ENCODE measurements at regions not wholly inside any gene's neighbourhood (a gene's known extent, or its start where the extent isn't known, plus 50 kb on each side); places are given as distances from the start of the nearest gene placed in this dataset.

DNA sequence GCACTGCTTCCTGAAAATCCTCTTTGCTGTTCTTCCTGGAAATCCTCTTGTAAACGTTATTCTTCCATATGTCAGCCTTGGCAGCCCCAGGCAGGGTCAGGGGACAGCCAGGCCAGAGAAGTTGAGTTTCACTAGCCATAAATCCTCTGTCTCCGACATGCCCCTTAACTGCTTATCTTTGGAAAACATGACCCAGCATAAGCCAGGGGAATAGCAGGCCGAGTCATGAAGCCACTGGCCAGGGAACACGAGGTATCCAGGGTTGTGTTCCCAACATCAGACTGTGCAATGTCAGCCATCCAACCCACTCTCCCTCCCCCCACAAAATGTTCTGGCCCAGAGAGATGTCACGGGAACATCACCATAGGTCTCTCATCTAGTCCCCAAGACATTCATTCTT is 453.9 kb downstream of the MED13L start:
- DNase-seq (ENCODE audit: low read depth in 2 of 2) = no peak
- no peaks in the 10 kb centered on the region for H3K36me3 ChIP-seq (ENCODE audit: control insufficient read depth, insufficient read depth, low read length)
- no peak overlapping the region for H3K4me3 ChIP-seq (replicated peaks in 1 of 4; ENCODE audit: control extremely low read depth in 1 of 4, insufficient read depth in 1 of 4, low read depth in 3 of 4, low read length in 4 of 4)
- no peak overlapping the region for H2AFZ ChIP-seq (ENCODE audit: low read length)
- H4K20me1 ChIP-seq (ENCODE audit: control insufficient read depth, extremely low read depth, insufficient read depth, low read length) = no peaks in the 10 kb centered on the region
- no peaks in the 10 kb centered on the region for H3K79me2 ChIP-seq (ENCODE audit: control insufficient read depth, insufficient read depth, low read length)
- H3K9ac ChIP-seq (ENCODE audit: insufficient read depth, low read length) = no peak overlapping the region
- no peaks in the 10 kb centered on the region for H3K27me3 ChIP-seq (ENCODE audit: control insufficient read depth, insufficient read depth, low read length)
- TF ChIP-seq CTCF (conservative IDR thresholded peaks at IDR 0.05 in 1 of 2, IDR thresholded peaks at IDR 0.05 in 1 of 2; ENCODE audit: low read depth in 1 of 2, low read length in 2 of 2) (no peak), EZH2 (IDR thresholded peaks at IDR 0.05; ENCODE audit: low read length, missing control alignments) (no peak)
- no peak overlapping the region for H3K27ac ChIP-seq (ENCODE audit: insufficient read depth, low read length)
- H3K4me2 ChIP-seq (ENCODE audit: extremely low read depth, insufficient read depth, low read length) = no peak overlapping the region
- H3K9me3 ChIP-seq (ENCODE audit: control insufficient read depth, insufficient read depth, low read depth, low read length) = no peaks in the 10 kb centered on the region
- no peaks in the 10 kb centered on the region for H3K4me1 ChIP-seq (ENCODE audit: control insufficient read depth, extremely low read depth, insufficient read depth, low read length)

GRCh38 chr12:115820656-115821055 is 456.8 kb downstream of the MED13L start:
- Histone ChIP-seq H3K79me2 (ENCODE audit: control insufficient read depth, insufficient read depth, low read length) (no peaks in the 10 kb centered on the region), H3K9ac (ENCODE audit: insufficient read depth, low read length) (no peak overlapping the region), H2AFZ (ENCODE audit: low read length) (no peak overlapping the region), H3K4me2 (ENCODE audit: extremely low read depth, insufficient read depth, low read length) (no peak overlapping the region), H4K20me1 (ENCODE audit: control insufficient read depth, extremely low read depth, insufficient read depth, low read length) (no peaks in the 10 kb centered on the region), H3K27me3 (ENCODE audit: control insufficient read depth, insufficient read depth, low read length) (no peaks in the 10 kb centered on the region), H3K36me3 (ENCODE audit: control insufficient read depth, insufficient read depth, low read length) (no peaks in the 10 kb centered on the region), H3K27ac (ENCODE audit: insufficient read depth, low read length) (no peak overlapping the region), H3K4me3 (replicated peaks in 1 of 4; ENCODE audit: control extremely low read depth in 1 of 4, insufficient read depth in 1 of 4, low read depth in 3 of 4, low read length in 4 of 4) (no peak overlapping the region), H3K4me1 (ENCODE audit: control insufficient read depth, extremely low read depth, insufficient read depth, low read length) (no peaks in the 10 kb centered on the region), H3K9me3 (ENCODE audit: control insufficient read depth, insufficient read depth, low read depth, low read length) (no peaks in the 10 kb centered on the region)
- DNase-seq (ENCODE audit: low read depth in 2 of 2) = no peak
- no peak for TF ChIP-seq EZH2 (IDR thresholded peaks at IDR 0.05; ENCODE audit: low read length, missing control alignments)
- TF ChIP-seq CTCF (conservative IDR thresholded peaks at IDR 0.05 in 1 of 2, IDR thresholded peaks at IDR 0.05 in 1 of 2; ENCODE audit: low read depth in 1 of 2, low read length in 2 of 2) = no peak

- no peaks in the 10 kb centered on the region for H4K20me1 ChIP-seq (ENCODE audit: control insufficient read depth, extremely low read depth, insufficient read depth, low read length)
- no peaks in the 10 kb centered on the region for H3K9me3 ChIP-seq (ENCODE audit: control insufficient read depth, insufficient read depth, low read depth, low read length)
- DNase-seq (ENCODE audit: low read depth in 2 of 2) = no peak
- no peak overlapping the region for H3K27ac ChIP-seq (ENCODE audit: insufficient read depth, low read length)
- H3K79me2 ChIP-seq (ENCODE audit: control insufficient read depth, insufficient read depth, low read length) = no peaks in the 10 kb centered on the region
- no peaks in the 10 kb centered on the region for H3K27me3 ChIP-seq (ENCODE audit: control insufficient read depth, insufficient read depth, low read length)
- no peak overlapping the region for H3K4me2 ChIP-seq (ENCODE audit: extremely low read depth, insufficient read depth, low read length)
- TF ChIP-seq EZH2 (IDR thresholded peaks at IDR 0.05; ENCODE audit: low read length, missing control alignments) (no peak), CTCF (conservative IDR thresholded peaks at IDR 0.05 in 1 of 2, IDR thresholded peaks at IDR 0.05 in 1 of 2; ENCODE audit: low read depth in 1 of 2, low read length in 2 of 2) (no peak)
- no peak overlapping the region for H3K9ac ChIP-seq (ENCODE audit: insufficient read depth, low read length)
- H3K4me1 ChIP-seq (ENCODE audit: control insufficient read depth, extremely low read depth, insufficient read depth, low read length) = no peaks in the 10 kb centered on the region
- H2AFZ ChIP-seq (ENCODE audit: low read length) = no peak overlapping the region
- no peaks in the 10 kb centered on the region for H3K36me3 ChIP-seq (ENCODE audit: control insufficient read depth, insufficient read depth, low read length)
- no peak overlapping the region for H3K4me3 ChIP-seq (replicated peaks in 1 of 4; ENCODE audit: control extremely low read depth in 1 of 4, insufficient read depth in 1 of 4, low read depth in 3 of 4, low read length in 4 of 4)
Measured at GRCh38 chr12:115818973-115819372, 458.5 kb downstream of the MED13L start.

Measured in fibroblast of lung (primary cell).